CD4-positive, alpha-beta T cell treated with Interferon alpha-2 for 1 hour (primary cell): ENCODE measurements at regions not wholly inside any gene's neighbourhood (a gene's known extent, or its start where the extent isn't known, plus 50 kb on each side); places are given as distances from the start of the nearest gene placed in this dataset.

Experiments
- DNase-seq, 2 donors: peaks; one replicate each; pipeline ENCODE4 v3.0.0-alpha.2; 2020 to 2022

DNA sequence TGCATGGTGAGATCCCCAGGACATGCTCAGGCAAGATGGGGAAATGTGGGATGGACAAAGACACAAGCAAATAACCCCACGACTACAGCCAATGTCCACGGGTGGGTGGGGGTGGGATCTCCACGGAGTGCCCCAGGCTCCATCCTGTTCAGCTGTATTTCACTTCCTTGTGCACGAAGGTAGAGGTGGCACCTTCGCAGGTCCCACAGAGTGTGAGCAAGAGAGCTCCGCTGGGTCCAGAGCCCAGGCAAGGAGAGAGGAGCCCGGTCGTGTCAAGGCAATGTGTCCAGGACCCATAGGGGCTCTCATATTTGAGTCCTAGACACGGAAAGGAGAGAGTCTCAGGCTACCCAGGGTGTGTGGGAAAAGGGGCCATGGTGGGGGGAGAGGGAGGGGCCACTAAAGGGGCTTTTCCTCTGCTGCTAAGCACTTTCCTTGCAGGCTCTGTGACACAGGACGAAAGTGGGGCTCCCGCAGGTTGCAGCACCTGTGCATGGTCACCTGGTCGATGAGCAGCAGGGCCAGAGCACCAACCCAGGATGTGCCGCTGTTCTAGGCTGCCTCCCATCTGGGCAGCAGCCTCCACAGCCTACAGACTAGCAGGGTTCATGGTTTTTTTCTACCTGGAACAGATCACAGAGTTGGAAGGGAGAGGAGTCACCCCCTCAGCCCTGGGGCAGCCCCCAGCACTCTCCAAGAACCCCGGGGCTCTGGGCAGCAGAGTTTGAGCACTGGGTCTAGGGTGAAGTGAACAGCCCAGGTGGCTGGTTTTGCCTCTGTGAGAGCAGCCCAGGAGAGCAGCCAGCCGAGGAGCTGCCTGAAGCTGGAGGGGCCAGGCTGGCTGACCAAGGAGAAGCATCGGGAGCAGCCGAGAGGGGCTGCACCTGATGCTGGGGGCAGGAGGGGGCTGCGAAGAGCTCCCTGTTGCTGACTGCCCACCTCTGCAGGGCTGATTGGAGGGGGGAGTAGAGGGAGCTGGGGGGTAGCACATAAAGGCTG, 100.7 kb upstream of the MVB12B start:
- no peak for DNase-seq

DNA sequence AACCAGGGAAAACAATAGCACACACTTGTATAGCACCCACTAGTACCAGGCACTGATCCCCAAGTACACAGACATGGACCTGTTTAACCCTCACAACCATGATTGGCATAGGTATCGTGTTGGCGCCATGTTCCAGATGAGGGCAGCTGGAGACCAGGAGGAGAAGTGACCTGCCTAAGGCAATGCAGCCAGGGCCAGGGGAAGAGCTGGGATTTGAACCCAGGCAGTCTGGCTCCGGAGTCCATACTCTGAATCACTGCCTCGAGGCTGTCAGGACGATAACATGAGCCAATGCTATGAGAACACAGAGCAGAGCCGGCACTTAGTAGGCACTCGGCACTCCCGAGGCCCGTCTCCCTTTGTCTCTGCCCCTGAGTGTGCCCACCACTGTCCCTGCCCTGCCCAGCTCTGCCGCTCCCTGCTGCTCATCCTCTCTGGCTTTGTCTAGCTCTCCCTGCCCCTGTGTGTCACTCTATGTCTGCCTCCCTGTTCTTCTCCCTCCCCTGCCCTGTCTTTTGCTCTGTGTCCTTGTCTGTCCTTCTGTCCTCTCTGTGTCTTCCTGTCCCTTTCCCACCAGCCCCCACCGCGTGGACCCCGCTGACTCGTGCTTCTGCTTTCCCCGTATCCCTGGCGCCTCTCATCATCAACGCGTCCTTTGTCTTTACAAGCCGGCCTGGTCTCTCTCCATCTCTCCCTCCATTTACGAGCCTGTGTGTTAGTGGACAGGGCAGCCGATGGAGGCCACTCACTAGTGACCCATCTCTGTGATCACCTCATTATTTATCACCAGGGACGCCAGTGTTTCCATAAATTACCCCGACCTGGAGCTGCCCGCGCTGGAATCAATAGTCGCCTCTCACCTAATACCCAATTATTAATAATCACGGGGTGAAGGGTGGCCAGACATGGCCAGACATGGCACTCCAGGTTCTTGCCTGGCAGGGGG, 99.4 kb upstream of the MVB12B start:
- no peak for DNase-seq

GRCh38 chr9:126228111-126228780, 98.4 kb upstream of the MVB12B start:
- no peak for DNase-seq

GRCh38 chr9:126228781-126229444, 97.7 kb upstream of the MVB12B start:
- DNase-seq = peak; percentile 53 to 66

GRCh38 chr9:126229501-126229900, 97.1 kb upstream of the MVB12B start:
- DNase-seq = no peak

DNA sequence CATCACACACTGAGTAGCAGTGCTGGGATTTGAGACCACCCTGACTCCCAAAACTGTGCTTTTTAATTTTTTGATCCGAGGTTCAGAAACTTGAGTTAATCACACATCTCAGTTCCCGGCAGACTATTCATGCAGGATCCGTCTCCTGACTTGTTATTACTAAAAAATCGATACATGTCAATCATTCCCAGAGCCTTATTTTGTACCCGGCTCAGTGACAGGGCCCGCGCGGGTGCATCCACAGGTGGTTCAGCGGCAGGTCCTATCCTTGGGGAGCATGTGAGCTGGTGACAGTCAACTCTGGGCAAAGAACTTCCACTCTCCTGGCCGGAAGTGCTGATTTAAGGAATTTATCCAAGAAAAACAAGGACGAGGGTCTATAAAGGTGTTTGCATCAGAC, 95.9 kb upstream of the MVB12B start:
- DNase-seq = no peak

GRCh38 chr9:126232461-126232860, 94.2 kb upstream of the MVB12B start:
- no peak for DNase-seq

DNA sequence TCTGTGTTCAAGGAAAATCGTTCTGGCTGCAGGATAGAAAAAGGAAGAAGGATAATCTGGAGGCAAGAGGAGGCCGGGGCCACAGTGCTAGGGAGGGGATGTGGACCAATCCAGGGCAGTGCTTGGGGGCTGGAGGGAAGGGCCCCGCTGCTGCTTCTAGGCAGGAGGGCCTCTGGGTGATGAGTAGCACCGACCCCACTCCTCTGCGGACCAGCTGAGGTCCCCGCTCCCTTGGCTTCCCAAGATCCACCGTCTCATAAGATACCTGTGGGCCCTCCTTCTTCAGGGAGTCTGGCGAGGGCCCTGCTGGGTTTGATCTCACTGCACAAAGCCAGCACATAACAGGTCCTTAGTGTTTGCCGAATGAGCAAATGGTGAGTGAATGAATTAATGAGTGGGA, 93.5 kb upstream of the MVB12B start:
- no peak for DNase-seq

DNA sequence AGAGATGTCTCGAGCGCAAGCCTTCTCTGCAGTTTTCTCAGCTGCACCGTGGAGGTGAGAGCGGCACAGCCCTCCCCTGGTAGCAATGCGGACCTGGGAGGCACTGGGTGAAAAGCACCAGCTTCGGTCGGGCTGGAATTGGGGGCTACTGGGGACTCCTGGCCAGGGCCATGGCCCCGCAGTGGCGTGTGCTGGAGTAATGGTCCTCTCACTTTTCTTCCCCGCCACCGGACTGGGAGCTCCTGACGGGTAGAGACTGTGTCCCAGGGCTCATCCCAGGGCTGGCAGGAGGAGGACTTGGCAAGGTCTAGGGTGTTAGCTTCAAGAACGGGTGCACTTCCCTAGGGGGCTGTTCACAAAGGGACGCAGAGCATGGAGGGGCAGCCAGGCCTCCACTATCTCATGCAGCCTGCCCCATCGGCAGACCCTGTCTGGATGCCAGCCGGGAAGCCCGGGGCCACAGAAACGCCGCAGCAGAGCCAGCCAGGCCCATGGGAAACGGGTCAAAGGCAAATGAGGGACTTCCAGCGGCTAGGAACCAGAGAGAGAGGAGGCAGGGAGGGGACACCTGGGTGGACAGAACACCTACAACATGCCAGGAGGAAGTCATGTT, 92.6 kb upstream of the MVB12B start:
- DNase-seq = no peak

- DNase-seq = no peak
Measured at GRCh38 chr9:126234681-126235335, 91.8 kb upstream of the MVB12B start.

GRCh38 chr9:126235336-126236243, 91.0 kb upstream of the MVB12B start:
- DNase-seq = no peak

DNA sequence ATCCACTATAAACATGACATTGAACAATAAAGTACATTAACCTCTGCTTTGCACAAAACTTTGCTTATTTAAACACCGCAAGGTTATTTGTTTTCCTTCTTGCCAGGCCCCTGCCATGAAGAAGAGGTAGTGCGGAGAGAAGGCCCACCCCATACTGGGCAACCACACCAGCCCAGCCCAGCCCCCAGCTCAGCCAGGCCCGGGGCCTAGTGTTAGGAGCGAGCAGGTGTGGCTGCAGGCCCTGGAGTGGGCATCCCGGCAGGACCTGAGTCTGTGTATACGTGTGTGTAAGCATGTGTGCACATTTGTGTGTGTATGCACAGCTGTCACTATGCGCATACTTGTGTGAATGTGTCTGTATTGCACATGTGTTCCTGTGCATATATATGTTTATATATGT, 90.4 kb upstream of the MVB12B start:
- DNase-seq = no peak

GRCh38 chr9:126238415-126238814, 88.2 kb upstream of the MVB12B start:
- no peak for DNase-seq

DNA sequence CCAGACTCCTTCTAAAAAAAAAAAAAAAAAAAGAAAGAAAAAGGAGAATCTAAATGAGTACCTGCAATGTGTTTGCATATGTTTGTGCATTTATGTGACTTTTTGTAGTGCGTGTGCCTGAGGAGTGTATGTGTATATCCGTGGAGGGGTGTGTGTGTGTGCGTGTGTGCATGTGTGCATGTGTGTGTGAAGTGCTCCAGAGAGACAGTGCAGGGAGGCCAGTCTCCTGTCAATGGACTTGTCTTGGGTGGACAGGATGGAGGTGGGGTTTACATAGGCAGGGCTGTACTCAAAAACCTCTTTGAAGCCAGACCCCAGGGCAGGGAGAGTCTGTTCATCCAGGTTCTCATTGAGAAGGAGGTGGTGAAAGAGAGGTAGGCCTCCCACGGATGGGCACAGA, 87.1 kb upstream of the MVB12B start:
- DNase-seq = no peak

- DNase-seq = no peak
Measured at GRCh38 chr9:126240835-126241234, 85.8 kb upstream of the MVB12B start.

DNA sequence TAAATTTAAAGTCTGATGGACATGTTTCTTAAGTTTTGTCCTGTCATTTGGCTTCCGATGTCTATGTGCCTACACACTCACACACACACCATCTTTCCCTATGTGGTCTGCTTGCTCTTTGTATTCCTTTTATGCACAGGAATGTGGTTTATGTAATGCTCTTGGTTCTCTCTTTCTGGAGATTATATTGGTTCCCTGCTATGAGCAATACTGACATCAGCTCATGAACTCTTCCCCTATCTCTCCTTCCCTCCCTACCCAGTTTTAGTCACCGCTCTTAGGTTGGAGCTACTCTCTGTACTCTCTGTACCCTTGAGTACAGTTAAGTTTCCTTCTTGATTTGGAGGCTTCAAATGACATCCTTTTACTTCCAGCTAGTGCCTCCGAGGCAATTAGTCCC, 77.9 kb upstream of the MVB12B start:
- no peak for DNase-seq

GRCh38 chr9:126261584-126262356, 64.9 kb upstream of the MVB12B start:
- no peak for DNase-seq

GRCh38 chr9:126262738-126263137, 63.9 kb upstream of the MVB12B start:
- no peak for DNase-seq

- no peak for DNase-seq
Measured at GRCh38 chr9:126270556-126270955, 56.1 kb upstream of the MVB12B start.
